ENCODE measurements at regions not wholly inside any gene's neighbourhood (a gene's known extent, or its start where the extent isn't known, plus 50 kb on each side); places are given as distances from the start of the nearest gene placed in this dataset.

DNA sequence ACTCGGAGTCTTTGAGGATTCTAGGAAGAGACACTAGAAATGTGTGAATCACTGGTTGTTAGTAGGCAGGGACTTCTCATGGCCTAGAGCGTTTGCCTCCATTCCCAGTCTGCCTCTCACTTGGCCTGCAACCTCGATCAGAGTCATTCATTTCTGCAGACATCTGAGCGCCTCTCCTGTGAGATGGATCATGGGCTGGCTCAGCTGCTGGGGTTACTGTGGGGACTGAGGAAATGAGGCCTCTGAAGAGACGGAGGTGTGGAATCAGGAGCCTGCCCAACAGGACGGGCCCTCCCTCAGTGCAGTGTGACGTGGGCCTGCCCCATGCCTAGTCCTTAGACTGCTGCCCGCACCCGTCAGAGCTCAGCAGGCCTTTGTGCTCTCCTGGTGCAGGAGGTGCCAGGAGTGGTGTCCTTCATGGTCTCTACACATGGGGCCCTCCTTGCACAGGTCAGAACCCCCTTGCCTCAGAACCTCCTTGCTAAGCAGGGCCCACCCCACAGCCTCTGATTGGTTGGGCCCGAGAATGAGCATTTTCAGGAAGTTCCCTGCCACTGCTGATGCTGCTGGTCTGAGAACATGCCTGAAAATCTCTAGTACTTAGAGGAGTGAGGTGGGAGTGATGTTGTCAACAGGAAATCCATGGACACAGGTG lies 99.4 kb downstream of the NPIPB11 start:
- TF ChIP-seq POLR2AphosphoS5 (IDR thresholded peaks at IDR 0.05; ENCODE audit: low read depth, low read length), result no peak
- no peak for TF ChIP-seq TAF1 (IDR thresholded peaks at IDR 0.05; ENCODE audit: borderline replicate concordance, low read depth, low read length)

All from GM12892 (cell line).